HUES6 (cell line): ENCODE measurements at regions not wholly inside any gene's neighbourhood (a gene's known extent, or its start where the extent isn't known, plus 50 kb on each side); places are given as distances from the start of the nearest gene placed in this dataset.

Experiments used
- H3K27ac ChIP-seq: 2 replicates; pipeline ENCODE4 v1.7.0; 2013; ENCODE audit warnings: low read depth, mild to moderate bottlenecking, low read length, inconsistent platforms
- H3K27me3 ChIP-seq: 2 replicates; pipeline ENCODE4 v1.6.1; 2013; ENCODE audit warnings: low read length; ENCODE audit not compliant: control insufficient read depth, insufficient read depth
- H3K36me3 ChIP-seq: 2 replicates; pipeline ENCODE4 v1.6.1; 2013; ENCODE audit warnings: low read length; ENCODE audit not compliant: control insufficient read depth, insufficient read depth
- H3K4me1 ChIP-seq: 2 replicates; pipeline ENCODE4 v1.6.1; 2013; ENCODE audit warnings: low read length; ENCODE audit not compliant: control insufficient read depth, insufficient read depth
- H3K4me3 ChIP-seq: 2 replicates; pipeline ENCODE4 v1.5.1; 2013; ENCODE audit warnings: low read depth, low read length
- H3K9ac ChIP-seq: one replicate; pipeline ENCODE4 v1.6.1; 2013; ENCODE audit warnings: mild to moderate bottlenecking, low read length
- H3K9me3 ChIP-seq: 2 replicates; pipeline ENCODE4 v1.6.1; 2013; ENCODE audit warnings: low read depth, low read length; ENCODE audit not compliant: control insufficient read depth, insufficient read depth

GRCh38 chr5:26553079-26553478 is 485.3 kb downstream of the CDH9 start:
- Histone ChIP-seq H3K9ac (no peak overlapping the region), H3K27ac (no peak overlapping the region), H3K27me3 (no peaks in the 10 kb centered on the region)

GRCh38 chr5:26543987-26544386 is 494.4 kb downstream of the CDH9 start:
- Histone ChIP-seq H3K27ac (no peak overlapping the region), H3K9ac (no peak overlapping the region), H3K27me3 (no peaks in the 10 kb centered on the region), H3K4me1 (no peaks in the 10 kb centered on the region), H3K36me3 (no peaks in the 10 kb centered on the region), H3K9me3 (peaks cover 13% of the 10 kb centered on the region), H3K4me3 (no peak overlapping the region)

More at GRCh38 chr5:26553079-26553478, 485.3 kb downstream of the CDH9 start:
- H3K4me1 ChIP-seq = no peaks in the 10 kb centered on the region
- no peaks in the 10 kb centered on the region for H3K36me3 ChIP-seq
- H3K9me3 ChIP-seq = no peaks in the 10 kb centered on the region
- H3K4me3 ChIP-seq = no peak overlapping the region

GRCh38 chr5:26538226-26538625 is 500.2 kb downstream of the CDH9 start:
- no peaks in the 10 kb centered on the region for H3K36me3 ChIP-seq
- H3K27me3 ChIP-seq = no peaks in the 10 kb centered on the region
- H3K4me3 ChIP-seq = no peak overlapping the region
- H3K9me3 ChIP-seq = peaks cover 9% of the 10 kb centered on the region; the same call in 1 of the 2 replicates
- H3K4me1 ChIP-seq = no peaks in the 10 kb centered on the region
- no peak overlapping the region for H3K9ac ChIP-seq
- no peak overlapping the region for H3K27ac ChIP-seq

GRCh38 chr5:26535215-26535614 is 503.2 kb downstream of the CDH9 start:
- H3K9ac ChIP-seq = no peak overlapping the region
- H3K27me3 ChIP-seq = no peaks in the 10 kb centered on the region
- no peaks in the 10 kb centered on the region for H3K36me3 ChIP-seq
- H3K4me3 ChIP-seq = no peak overlapping the region
- no peaks in the 10 kb centered on the region for H3K9me3 ChIP-seq
- no peak overlapping the region for H3K27ac ChIP-seq
- no peaks in the 10 kb centered on the region for H3K4me1 ChIP-seq

- Histone ChIP-seq H3K4me3 (no peak overlapping the region), H3K27ac (no peak overlapping the region), H3K27me3 (no peaks in the 10 kb centered on the region), H3K9me3 (no peaks in the 10 kb centered on the region), H3K4me1 (no peaks in the 10 kb centered on the region), H3K36me3 (no peaks in the 10 kb centered on the region), H3K9ac (no peak overlapping the region)
Measured at GRCh38 chr5:26530305-26530704, 508.1 kb downstream of the CDH9 start.

- no peaks in the 10 kb centered on the region for H3K36me3 ChIP-seq
- no peaks in the 10 kb centered on the region for H3K9me3 ChIP-seq
- H3K27ac ChIP-seq = no peak overlapping the region
- H3K27me3 ChIP-seq = no peaks in the 10 kb centered on the region
- H3K4me1 ChIP-seq = no peaks in the 10 kb centered on the region
- H3K9ac ChIP-seq = no peak overlapping the region
- no peak overlapping the region for H3K4me3 ChIP-seq
Measured at GRCh38 chr5:26519245-26519644, 519.1 kb downstream of the CDH9 start.

GRCh38 chr5:26518065-26518464 is 520.3 kb downstream of the CDH9 start:
- Histone ChIP-seq H3K36me3 (no peaks in the 10 kb centered on the region), H3K9ac (no peak overlapping the region), H3K27ac (no peak overlapping the region), H3K4me1 (no peaks in the 10 kb centered on the region), H3K27me3 (no peaks in the 10 kb centered on the region), H3K4me3 (no peak overlapping the region), H3K9me3 (no peaks in the 10 kb centered on the region)

GRCh38 chr5:26498972-26499371 is 539.4 kb downstream of the CDH9 start:
- no peak overlapping the region for H3K9ac ChIP-seq
- H3K4me3 ChIP-seq = no peak overlapping the region
- H3K27ac ChIP-seq = no peak overlapping the region
- no peaks in the 10 kb centered on the region for H3K27me3 ChIP-seq
- no peaks in the 10 kb centered on the region for H3K36me3 ChIP-seq
- no peaks in the 10 kb centered on the region; the same call in 1 of the 2 replicates for H3K4me1 ChIP-seq
- H3K9me3 ChIP-seq = 0 out of 2 replicates have a peak, but pooled peaks cover 5% of the 10 kb centered on the region

GRCh38 chr5:26495437-26495836 is 542.9 kb downstream of the CDH9 start:
- Histone ChIP-seq H3K9me3 (peaks cover 24% of the 10 kb centered on the region), H3K27ac (no peak overlapping the region), H3K27me3 (no peaks in the 10 kb centered on the region), H3K4me3 (no peak overlapping the region), H3K36me3 (no peaks in the 10 kb centered on the region), H3K4me1 (no peaks in the 10 kb centered on the region; the same call in 1 of the 2 replicates), H3K9ac (no peak overlapping the region)

GRCh38 chr5:26492906-26493459 is 545.4 kb downstream of the CDH9 start:
- peaks cover under 1% of the 10 kb centered on the region; the same call in 1 of the 2 replicates for H3K4me1 ChIP-seq
- peaks cover 24% of the 10 kb centered on the region for H3K9me3 ChIP-seq
- no peak overlapping the region for H3K4me3 ChIP-seq
- H3K9ac ChIP-seq = no peak overlapping the region
- H3K27ac ChIP-seq = no peak overlapping the region
- no peaks in the 10 kb centered on the region for H3K27me3 ChIP-seq
- no peaks in the 10 kb centered on the region for H3K36me3 ChIP-seq

GRCh38 chr5:26487553-26487952 is 550.8 kb downstream of the CDH9 start:
- Histone ChIP-seq H3K4me1 (peaks cover 9% of the 10 kb centered on the region; the same call in 1 of the 2 replicates), H3K27me3 (no peaks in the 10 kb centered on the region), H3K4me3 (no peak overlapping the region), H3K27ac (no peak overlapping the region), H3K9me3 (peaks cover 8% of the 10 kb centered on the region; the same call in 1 of the 2 replicates), H3K36me3 (no peaks in the 10 kb centered on the region), H3K9ac (no peak overlapping the region)
